ENCODE measurements at regions not wholly inside any gene's neighbourhood (a gene's known extent, or its start where the extent isn't known, plus 50 kb on each side); places are given as distances from the start of the nearest gene placed in this dataset.

GRCh38 chr11:80532633-80533232 is 1091.9 kb upstream of the TENM4 start:
- H3K36me3 ChIP-seq (ENCODE audit: control insufficient read depth, insufficient read depth, low read length): no peaks in the 10 kb centered on the region
- POLR2A ChIA-PET: no interaction called here
- DNase-seq (ENCODE audit: low read depth): no peak
- H3K4me3 ChIP-seq (ENCODE audit: low read depth, low read length): no peak overlapping the region
- CTCF ChIA-PET: no interaction called here
- no peak for TF ChIP-seq CTCF (IDR thresholded peaks at IDR 0.05; ENCODE audit: insufficient read depth, low read depth, low read length)
- no peaks in the 10 kb centered on the region for H3K27me3 ChIP-seq (ENCODE audit: control insufficient read depth, insufficient read depth, low read length)

- H3K4me3 ChIP-seq (ENCODE audit: low read depth, low read length): no peak overlapping the region
- CTCF ChIA-PET: no interaction called here
- POLR2A ChIA-PET: no interaction called here
- H3K36me3 ChIP-seq (ENCODE audit: control insufficient read depth, insufficient read depth, low read length): no peaks in the 10 kb centered on the region
- no peaks in the 10 kb centered on the region for H3K27me3 ChIP-seq (ENCODE audit: control insufficient read depth, insufficient read depth, low read length)
- TF ChIP-seq CTCF (IDR thresholded peaks at IDR 0.05; ENCODE audit: insufficient read depth, low read depth, low read length): no peak
- DNase-seq (ENCODE audit: low read depth): no peak
Observed at GRCh38 chr11:80529726-80530125, 1088.9 kb upstream of the TENM4 start.

- no peaks in the 10 kb centered on the region for H3K36me3 ChIP-seq (ENCODE audit: control insufficient read depth, insufficient read depth, low read length)
- H3K27me3 ChIP-seq (ENCODE audit: control insufficient read depth, insufficient read depth, low read length): no peaks in the 10 kb centered on the region
- no peak overlapping the region for H3K4me3 ChIP-seq (ENCODE audit: low read depth, low read length)
- no peak for DNase-seq (ENCODE audit: low read depth)
- TF ChIP-seq CTCF (IDR thresholded peaks at IDR 0.05; ENCODE audit: insufficient read depth, low read depth, low read length): no peak
- ChIA-PET POLR2A (no interaction called here), CTCF (no interaction called here)
Observed at GRCh38 chr11:80525663-80526405, 1085.0 kb upstream of the TENM4 start.

GRCh38 chr11:80524349-80524748 is 1083.5 kb upstream of the TENM4 start:
- ChIA-PET POLR2A (no interaction called here), CTCF (interaction anchor here (2.3 kb wide), 1 partner anchor 11 kb away, joined by 5 read pairs; no protein-coding TSS in a partner anchor)
- no peaks in the 10 kb centered on the region for H3K27me3 ChIP-seq (ENCODE audit: control insufficient read depth, insufficient read depth, low read length)
- no peaks in the 10 kb centered on the region for H3K36me3 ChIP-seq (ENCODE audit: control insufficient read depth, insufficient read depth, low read length)
- no peak overlapping the region for H3K4me3 ChIP-seq (ENCODE audit: low read depth, low read length)
- no peak for TF ChIP-seq CTCF (IDR thresholded peaks at IDR 0.05; ENCODE audit: insufficient read depth, low read depth, low read length)
- no peak for DNase-seq (ENCODE audit: low read depth)

- DNase-seq (ENCODE audit: low read depth): no peak
- CTCF ChIA-PET: interaction anchor here (2.3 kb wide), 1 partner anchor 13 kb away, joined by 5 read pairs; no protein-coding TSS in a partner anchor
- no peak for TF ChIP-seq CTCF (IDR thresholded peaks at IDR 0.05; ENCODE audit: insufficient read depth, low read depth, low read length)
- POLR2A ChIA-PET: no interaction called here
- no peaks in the 10 kb centered on the region for H3K36me3 ChIP-seq (ENCODE audit: control insufficient read depth, insufficient read depth, low read length)
- H3K27me3 ChIP-seq (ENCODE audit: control insufficient read depth, insufficient read depth, low read length): no peaks in the 10 kb centered on the region
- no peak overlapping the region for H3K4me3 ChIP-seq (ENCODE audit: low read depth, low read length)
Observed at GRCh38 chr11:80523057-80523456, 1082.2 kb upstream of the TENM4 start.
